Glutamatergic neuron (in vitro differentiated cells): ENCODE measurements at regions not wholly inside any gene's neighbourhood (a gene's known extent, or its start where the extent isn't known, plus 50 kb on each side); places are given as distances from the start of the nearest gene placed in this dataset.

ENCODE experiments used
- DNase-seq: peaks from one replicate; pipeline ENCODE4 v3.0.0; 2022
- H3K27ac Mint-ChIP-seq: one replicate; pipeline ENCODE4 v1.8.0; 2020; ENCODE audit warnings: mild to moderate bottlenecking, mixed read lengths, inconsistent platforms; ENCODE audit not compliant: unreplicated experiment
- H3K27me3 Mint-ChIP-seq: one replicate; pipeline ENCODE4 v1.8.0; 2020; ENCODE audit warnings: mild to moderate bottlenecking, moderate library complexity, mixed read lengths, inconsistent platforms; ENCODE audit not compliant: unreplicated experiment
- H3K36me3 Mint-ChIP-seq: one replicate; pipeline ENCODE4 v1.8.0; 2020; ENCODE audit warnings: mild to moderate bottlenecking, mixed read lengths, inconsistent platforms; ENCODE audit not compliant: unreplicated experiment
- H3K4me1 Mint-ChIP-seq: one replicate; pipeline ENCODE4 v1.8.0; 2020; ENCODE audit warnings: mild to moderate bottlenecking, low read depth, mixed read lengths, inconsistent platforms; ENCODE audit not compliant: unreplicated experiment
- H3K4me3 Mint-ChIP-seq: one replicate; pipeline ENCODE4 v1.8.0; 2020; ENCODE audit warnings: mild to moderate bottlenecking, mixed read lengths, inconsistent platforms; ENCODE audit not compliant: unreplicated experiment
- H3K9me3 Mint-ChIP-seq: one replicate; pipeline ENCODE4 v1.8.0; 2020; ENCODE audit warnings: mild to moderate bottlenecking, moderate library complexity, mixed read lengths, inconsistent platforms; ENCODE audit not compliant: unreplicated experiment
- CTCF ChIP-seq: fragments of 200-600 bp; sonication (generic); IDR thresholded peaks from one replicate; pipeline ENCODE4 v1.5.0; 2021; ENCODE audit not compliant: partially characterized antibody, unreplicated experiment

- peaks cover 2% of the 10 kb centered on the region for H3K27me3 Mint-ChIP-seq
Observed at GRCh38 chr1:181142096-181142958, 53.8 kb downstream of the IER5 start.

GRCh38 chr1:181143102-181143859 lies 54.8 kb downstream of the IER5 start:
- H3K36me3 Mint-ChIP-seq: peaks cover 8% of the 10 kb centered on the region
- TF ChIP-seq CTCF: no peak
- no peak overlapping the region for H3K27ac Mint-ChIP-seq
- H3K4me1 Mint-ChIP-seq: peaks cover 16% of the 10 kb centered on the region
- no peak overlapping the region for H3K4me3 Mint-ChIP-seq
- peaks cover 4% of the 10 kb centered on the region for H3K9me3 Mint-ChIP-seq
- DNase-seq: no peak
- H3K27me3 Mint-ChIP-seq: peaks cover 4% of the 10 kb centered on the region

More at GRCh38 chr1:181142096-181142958, 53.8 kb downstream of the IER5 start:
- H3K36me3 Mint-ChIP-seq: peaks cover 15% of the 10 kb centered on the region
- peak overlapping the region; percentile 96 for H3K27ac Mint-ChIP-seq
- peak; percentile 97 for DNase-seq
- H3K4me3 Mint-ChIP-seq: peak overlapping the region; percentile 81
- TF ChIP-seq CTCF: peak; percentile 94
- peaks cover 18% of the 10 kb centered on the region for H3K4me1 Mint-ChIP-seq
- H3K9me3 Mint-ChIP-seq: peaks cover 12% of the 10 kb centered on the region

GRCh38 chr1:181144238-181144637 lies 55.7 kb downstream of the IER5 start:
- no peak overlapping the region for H3K27ac Mint-ChIP-seq
- TF ChIP-seq CTCF: no peak
- H3K36me3 Mint-ChIP-seq: peaks cover 8% of the 10 kb centered on the region
- peaks cover 4% of the 10 kb centered on the region for H3K9me3 Mint-ChIP-seq
- no peak for DNase-seq
- peaks cover 13% of the 10 kb centered on the region for H3K4me1 Mint-ChIP-seq
- H3K27me3 Mint-ChIP-seq: peaks cover 4% of the 10 kb centered on the region
- H3K4me3 Mint-ChIP-seq: no peak overlapping the region

DNA sequence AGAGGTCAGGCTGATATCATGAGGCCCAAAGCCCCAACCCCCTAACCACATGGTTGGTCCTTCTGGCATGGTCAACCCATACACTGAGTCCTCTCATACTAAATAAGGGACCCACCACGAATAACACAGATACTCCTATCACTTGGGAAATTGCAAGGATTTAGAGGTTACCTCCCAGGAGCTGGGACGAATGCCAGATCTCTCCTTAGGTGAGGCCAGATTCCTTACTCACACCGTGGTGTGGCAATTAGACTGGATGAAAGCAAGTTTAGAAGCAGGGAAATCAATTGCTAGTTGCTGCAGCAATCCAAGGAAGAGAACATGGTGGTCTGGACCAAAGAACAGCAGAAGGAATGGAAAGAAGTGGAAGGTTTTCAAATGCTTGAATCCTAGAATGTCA lies 60.1 kb downstream of the IER5 start:
- H3K27me3 Mint-ChIP-seq: peaks cover 8% of the 10 kb centered on the region

More for the DNA sequence above, 60.1 kb downstream of the IER5 start:
- Mint-ChIP-seq H3K9me3 (peaks cover 4% of the 10 kb centered on the region), H3K4me1 (peaks cover 37% of the 10 kb centered on the region), H3K4me3 (no peak overlapping the region), H3K27ac (no peak overlapping the region), H3K36me3 (peaks cover 8% of the 10 kb centered on the region)
- DNase-seq: no peak
- TF ChIP-seq CTCF: no peak
